HepG2 (cell line): ENCODE measurements at regions not wholly inside any gene's neighbourhood (a gene's known extent, or its start where the extent isn't known, plus 50 kb on each side); places are given as distances from the start of the nearest gene placed in this dataset.

Experiments
- CBX1 ChIP-seq: IDR thresholded peaks from one replicate; pipeline ENCODE4 v1.6.1; 2016; ENCODE audit warnings: antibody characterized with exemption, low read depth
- MIER3 ChIP-seq: IDR thresholded peaks from 2 replicates; pipeline ENCODE4 v1.6.1; 2016; ENCODE audit warnings: missing compliant biosample characterization, borderline replicate concordance
- MZF1 ChIP-seq: sonication (generic); formaldehyde crosslinking; IDR thresholded peaks from 2 replicates; pipeline ENCODE4 v1.8.1; 2023; ENCODE audit warnings: mild to moderate bottlenecking, missing genetic modification reagents, borderline replicate concordance
- NCOA1 ChIP-seq: sonication (generic); formaldehyde crosslinking; IDR thresholded peaks from 2 replicates; pipeline ENCODE4 v1.9.0; 2021; ENCODE audit warnings: missing genetic modification reagents
- NCOA5 ChIP-seq: sonication (generic); formaldehyde crosslinking; IDR thresholded peaks from 2 replicates; pipeline ENCODE4 v1.4.0; 2020; ENCODE audit warnings: missing genetic modification reagents
- NFRKB ChIP-seq: fragments of 450-650 bp; IDR thresholded peaks from 2 replicates; pipeline ENCODE4 v1.6.1; 2017
- RNF2 ChIP-seq: fragments of 450-650 bp; conservative IDR thresholded peaks from 2 replicates; pipeline ENCODE4 v1.6.1; 2016; ENCODE audit warnings: low read depth
- SAP130 ChIP-seq: IDR thresholded peaks from 2 replicates; pipeline ENCODE4 v1.6.1; 2016; ENCODE audit warnings: low read depth
- SIX1 ChIP-seq: sonication (generic); formaldehyde crosslinking; IDR thresholded peaks from 2 replicates; pipeline ENCODE4 v1.4.0; 2020; ENCODE audit warnings: missing genetic modification reagents, borderline replicate concordance
- SMAD9 ChIP-seq: sonication (generic); formaldehyde crosslinking; IDR thresholded peaks from 2 replicates; pipeline ENCODE4 v1.5.1; 2020; ENCODE audit warnings: mild to moderate bottlenecking, missing genetic modification reagents
- SUZ12 ChIP-seq: fragments of 150-350 bp; IDR thresholded peaks from 2 replicates; pipeline ENCODE4 v1.6.1; 2014; ENCODE audit warnings: low read depth, low read length
- TMF1 ChIP-seq: sonication (generic); formaldehyde crosslinking; IDR thresholded peaks from 2 replicates; pipeline ENCODE4 v1.8.1; 2022; ENCODE audit warnings: low read depth, missing genetic modification reagents
- U2AF1 ChIP-seq: fragments of 200-400 bp; formaldehyde crosslinking; optimal IDR thresholded peaks from 2 replicates; pipeline ENCODE3; 2017; ENCODE audit warnings: mild to moderate bottlenecking, low read depth, low read length
- ZFAT ChIP-seq: sonication (generic); formaldehyde crosslinking; conservative IDR thresholded peaks from 2 replicates; pipeline ENCODE4 v1.8.1; 2023; ENCODE audit warnings: missing genetic modification reagents, inconsistent platforms
- ZFP41 ChIP-seq: sonication (generic); formaldehyde crosslinking; IDR thresholded peaks from 2 replicates; pipeline ENCODE4 v1.4.0; 2020; ENCODE audit warnings: mild to moderate bottlenecking, missing genetic modification reagents, borderline replicate concordance
- ZNF235 ChIP-seq: sonication (generic); formaldehyde crosslinking; IDR thresholded peaks from 2 replicates; pipeline ENCODE4 v1.8.1; 2023; ENCODE audit warnings: mild to moderate bottlenecking, missing genetic modification reagents, borderline replicate concordance
- ZNF451 ChIP-seq: sonication (generic); formaldehyde crosslinking; IDR thresholded peaks from 2 replicates; pipeline ENCODE4 v1.5.0; 2020; ENCODE audit warnings: mild to moderate bottlenecking, missing genetic modification reagents
- ZNF678 ChIP-seq: sonication (generic); formaldehyde crosslinking; IDR thresholded peaks from 2 replicates; pipeline ENCODE4 v1.4.0; 2020; ENCODE audit warnings: mild to moderate bottlenecking, missing genetic modification reagents
- TF ChIP-seq, protein P1 (sequence below), 2 experiments: sonication (generic) in 1 of 2; formaldehyde crosslinking in 1 of 2; IDR thresholded peaks; 2 replicates each; pipeline versions ENCODE4 v1.4.0 to v1.6.1; 2016 to 2020; ENCODE audit warnings: borderline replicate concordance in 1 of 2, low read depth in 1 of 2, mild to moderate bottlenecking in 1 of 2, missing genetic modification reagents in 1 of 2
- TF ChIP-seq, protein P2 (sequence below): sonication (generic); formaldehyde crosslinking; IDR thresholded peaks from 2 replicates; pipeline ENCODE4 v1.8.0; 2022; ENCODE audit warnings: low read depth, missing genetic modification reagents
- TF ChIP-seq, protein P3 (sequence below): sonication (generic); formaldehyde crosslinking; IDR thresholded peaks from 2 replicates; pipeline ENCODE4 v1.5.1; 2020; ENCODE audit warnings: mild to moderate bottlenecking, missing genetic modification reagents

DNA sequence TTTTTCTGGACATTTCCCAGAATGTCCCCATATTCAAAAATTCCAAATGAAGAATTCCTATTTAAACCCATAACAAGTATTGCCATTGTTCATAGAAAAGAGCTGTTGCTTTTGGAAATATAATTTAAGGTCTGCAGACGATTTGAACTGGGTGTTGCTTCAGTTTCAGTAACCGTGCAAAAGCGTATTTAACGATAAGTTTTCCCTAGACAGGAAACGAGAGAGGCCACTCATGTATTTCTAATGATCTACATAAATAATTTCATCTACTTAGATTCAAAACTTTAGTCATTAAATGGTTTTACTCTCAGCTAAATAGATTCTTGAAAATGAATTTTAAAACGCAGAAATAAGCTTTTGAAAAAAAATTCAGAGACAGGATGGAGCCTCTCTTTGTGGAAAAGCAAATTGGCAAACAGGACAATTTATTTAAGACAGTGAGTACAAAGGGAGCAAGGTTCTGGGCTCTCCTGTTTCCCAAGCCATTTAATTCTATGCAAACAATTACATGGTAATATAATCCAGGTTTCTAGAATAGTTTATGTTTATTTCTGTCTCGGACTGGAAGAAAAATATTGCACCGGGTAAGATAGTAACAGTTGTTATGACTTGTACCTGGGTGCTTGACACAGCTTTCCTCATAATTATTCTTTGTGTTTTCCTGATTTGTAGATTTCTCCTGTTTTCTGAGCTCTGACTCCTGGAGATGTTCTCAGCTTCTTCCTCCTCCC lies 263.0 kb downstream of the BAMBI start (continued):
- TF ChIP-seq, protein P1, sequence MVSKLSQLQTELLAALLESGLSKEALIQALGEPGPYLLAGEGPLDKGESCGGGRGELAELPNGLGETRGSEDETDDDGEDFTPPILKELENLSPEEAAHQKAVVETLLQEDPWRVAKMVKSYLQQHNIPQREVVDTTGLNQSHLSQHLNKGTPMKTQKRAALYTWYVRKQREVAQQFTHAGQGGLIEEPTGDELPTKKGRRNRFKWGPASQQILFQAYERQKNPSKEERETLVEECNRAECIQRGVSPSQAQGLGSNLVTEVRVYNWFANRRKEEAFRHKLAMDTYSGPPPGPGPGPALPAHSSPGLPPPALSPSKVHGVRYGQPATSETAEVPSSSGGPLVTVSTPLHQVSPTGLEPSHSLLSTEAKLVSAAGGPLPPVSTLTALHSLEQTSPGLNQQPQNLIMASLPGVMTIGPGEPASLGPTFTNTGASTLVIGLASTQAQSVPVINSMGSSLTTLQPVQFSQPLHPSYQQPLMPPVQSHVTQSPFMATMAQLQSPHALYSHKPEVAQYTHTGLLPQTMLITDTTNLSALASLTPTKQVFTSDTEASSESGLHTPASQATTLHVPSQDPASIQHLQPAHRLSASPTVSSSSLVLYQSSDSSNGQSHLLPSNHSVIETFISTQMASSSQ (IDR thresholded peaks at IDR 0.05; ENCODE audit: low read depth) = no peak
- TF ChIP-seq, protein P1 (CRISPR knock-in tag; IDR thresholded peaks at IDR 0.05; ENCODE audit: borderline replicate concordance) = no peak; the same call in 1 of the 2 replicates
- TF ChIP-seq RNF2 (no peak), ZFAT (no peak), SIX1 (CRISPR knock-in tag) (peak; percentile 97), ZFP41 (no peak), SMAD9 (no peak), SUZ12 (no peak), MIER3 (CRISPR knock-in tag) (no peak), ZNF678 (CRISPR knock-in tag) (no peak), NFRKB (no peak), TMF1 (no peak), NCOA1 (CRISPR knock-in tag) (0 out of 2 replicates have a peak, but pooled peaks have one; percentile 12), CBX1 (no peak), MZF1 (CRISPR knock-in tag) (no peak), SAP130 (no peak), ZNF451 (no peak), U2AF1 (no peak), NCOA5 (CRISPR knock-in tag) (no peak), ZNF235 (CRISPR knock-in tag) (no peak)
- TF ChIP-seq, protein P2, sequence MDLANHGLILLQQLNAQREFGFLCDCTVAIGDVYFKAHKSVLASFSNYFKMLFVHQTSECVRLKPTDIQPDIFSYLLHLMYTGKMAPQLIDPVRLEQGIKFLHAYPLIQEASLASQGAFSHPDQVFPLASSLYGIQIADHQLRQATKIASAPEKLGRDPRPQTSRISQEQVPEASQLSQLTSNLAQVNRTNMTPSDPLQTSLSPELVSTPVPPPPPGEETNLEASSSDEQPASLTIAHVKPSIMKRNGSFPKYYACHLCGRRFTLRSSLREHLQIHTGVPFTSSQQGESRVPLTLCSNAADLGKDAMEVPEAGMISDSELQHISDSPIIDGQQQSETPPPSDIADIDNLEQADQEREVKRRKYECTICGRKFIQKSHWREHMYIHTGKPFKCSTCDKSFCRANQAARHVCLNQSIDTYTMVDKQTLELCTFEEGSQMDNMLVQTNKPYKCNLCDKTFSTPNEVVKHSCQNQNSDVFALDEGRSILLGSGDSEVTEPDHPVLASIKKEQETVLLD (CRISPR knock-in tag) = no peak
- TF ChIP-seq, protein P3, sequence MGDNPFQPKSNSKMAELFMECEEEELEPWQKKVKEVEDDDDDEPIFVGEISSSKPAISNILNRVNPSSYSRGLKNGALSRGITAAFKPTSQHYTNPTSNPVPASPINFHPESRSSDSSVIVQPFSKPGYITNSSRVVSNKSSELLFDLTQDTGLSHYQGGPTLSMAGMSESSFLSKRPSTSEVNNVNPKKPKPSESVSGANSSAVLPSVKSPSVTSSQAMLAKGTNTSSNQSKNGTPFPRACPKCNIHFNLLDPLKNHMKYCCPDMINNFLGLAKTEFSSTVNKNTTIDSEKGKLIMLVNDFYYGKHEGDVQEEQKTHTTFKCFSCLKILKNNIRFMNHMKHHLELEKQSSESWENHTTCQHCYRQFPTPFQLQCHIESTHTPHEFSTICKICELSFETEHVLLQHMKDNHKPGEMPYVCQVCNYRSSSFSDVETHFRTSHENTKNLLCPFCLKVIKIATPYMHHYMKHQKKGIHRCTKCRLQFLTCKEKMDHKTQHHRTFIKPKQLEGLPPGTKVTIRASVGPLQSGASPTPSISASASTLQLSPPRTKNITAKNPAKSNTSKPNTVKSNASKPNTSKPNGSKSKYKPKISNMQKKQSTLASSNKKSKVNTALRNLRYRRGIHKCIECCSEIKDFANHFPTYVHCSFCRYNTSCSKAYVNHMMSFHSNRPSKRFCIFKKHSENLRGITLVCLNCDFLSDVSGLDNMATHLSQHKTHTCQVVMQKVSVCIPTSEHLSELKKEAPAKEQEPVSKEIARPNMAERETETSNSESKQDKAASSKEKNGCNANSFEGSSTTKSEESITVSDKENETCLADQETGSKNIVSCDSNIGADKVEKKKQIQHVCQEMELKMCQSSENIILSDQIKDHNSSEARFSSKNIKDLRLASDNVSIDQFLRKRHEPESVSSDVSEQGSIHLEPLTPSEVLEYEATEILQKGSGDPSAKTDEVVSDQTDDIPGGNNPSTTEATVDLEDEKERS (CRISPR knock-in tag) = no peak
